HG02840 (cell line): ENCODE measurements at regions not wholly inside any gene's neighbourhood (a gene's known extent, or its start where the extent isn't known, plus 50 kb on each side); places are given as distances from the start of the nearest gene placed in this dataset.
"Not testable (repeated sequence)": the region's sequence is repeated elsewhere in the genome, so short reads cannot be mapped to it uniquely, and the experiment has no call there.

Experiments
- ATAC-seq: cut with Tn5 transposase; IDR thresholded peaks from one replicate; pipeline ENCODE4 v1.9.1; 2021; ENCODE audit warnings: mild to moderate bottlenecking, moderate library complexity, moderate number of reproducible peaks; ENCODE audit not compliant: unreplicated experiment, low FRiP score

GRCh38 chr6:86285876-86286275, 643.2 kb upstream of the SYNCRIP start:
- ATAC-seq: no peak

GRCh38 chr6:86284809-86285480, 642.3 kb upstream of the SYNCRIP start:
- not testable (repeated sequence) for ATAC-seq

- ATAC-seq: not testable (repeated sequence)
These were observed 640.9 kb upstream of the SYNCRIP start for GRCh38 chr6:86283596-86283995.

- ATAC-seq: no peak
These were observed 633.4 kb upstream of the SYNCRIP start for GRCh38 chr6:86276056-86276455.

DNA sequence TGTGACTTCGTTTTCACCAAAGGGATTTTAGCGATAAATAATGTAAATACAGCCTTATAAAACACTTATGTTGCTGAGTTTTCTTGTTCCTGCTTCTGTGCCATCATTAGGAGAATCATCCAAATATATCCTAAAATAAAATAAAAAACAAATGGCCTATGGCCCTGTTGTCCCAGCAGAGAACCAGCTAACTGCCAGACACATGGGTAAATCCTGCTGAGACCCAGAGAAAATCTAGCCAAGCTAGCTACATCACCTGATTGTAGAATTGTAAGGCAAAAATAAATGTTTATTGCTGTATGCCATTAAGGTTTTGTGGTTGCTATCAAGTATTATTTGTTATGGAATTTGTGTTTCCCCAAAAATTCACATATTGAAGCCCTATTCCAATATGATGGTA, 631.2 kb upstream of the SYNCRIP start:
- no peak for ATAC-seq

DNA sequence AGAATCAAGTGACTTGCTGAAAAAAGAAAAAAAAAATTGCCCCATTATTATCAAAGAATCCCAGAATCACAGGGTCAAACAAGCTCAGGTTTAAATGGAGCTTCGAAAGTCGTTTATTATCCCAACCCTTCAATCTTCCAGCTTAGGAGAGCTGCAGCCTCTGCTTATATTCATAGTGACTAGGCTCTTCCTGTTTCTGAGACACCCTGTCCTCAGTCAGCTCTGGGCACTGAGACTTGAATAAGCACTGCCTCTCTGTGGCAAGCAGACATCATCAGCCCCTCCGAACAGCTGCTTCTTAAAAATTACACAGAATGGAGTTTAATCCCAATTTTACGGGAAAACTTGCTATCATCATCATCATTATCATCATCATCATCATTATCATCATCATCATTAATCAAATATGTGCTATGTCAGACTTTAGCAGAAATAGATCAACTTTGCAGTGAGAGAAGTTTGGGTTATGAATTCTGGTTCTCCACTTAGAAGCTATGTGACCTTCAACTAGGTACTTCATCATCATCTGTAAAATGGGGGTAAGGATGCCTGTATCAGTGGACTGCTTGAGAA, 614.0 kb upstream of the SYNCRIP start:
- ATAC-seq: no peak

- ATAC-seq: no peak
These were observed 613.3 kb upstream of the SYNCRIP start for GRCh38 chr6:86255973-86256372.

DNA sequence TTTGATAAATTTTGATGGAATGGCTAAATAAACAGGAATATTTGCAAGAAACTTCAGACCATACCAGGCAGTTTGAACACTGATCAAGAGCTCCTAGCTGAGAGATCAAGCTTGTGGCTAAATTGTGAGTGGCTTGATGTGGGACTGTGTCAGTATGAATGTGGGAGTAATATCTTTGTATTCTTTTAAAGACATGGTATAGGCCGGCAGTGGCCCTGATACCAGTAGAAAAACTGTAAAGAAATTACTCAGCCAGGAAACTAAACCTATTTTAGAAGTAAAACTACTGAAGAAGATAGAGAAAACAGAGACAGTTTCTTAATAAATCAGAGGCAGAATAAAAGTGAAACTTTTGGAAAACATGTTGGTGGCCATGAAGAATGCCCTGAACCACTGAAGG, 608.4 kb upstream of the SYNCRIP start:
- no peak for ATAC-seq

DNA sequence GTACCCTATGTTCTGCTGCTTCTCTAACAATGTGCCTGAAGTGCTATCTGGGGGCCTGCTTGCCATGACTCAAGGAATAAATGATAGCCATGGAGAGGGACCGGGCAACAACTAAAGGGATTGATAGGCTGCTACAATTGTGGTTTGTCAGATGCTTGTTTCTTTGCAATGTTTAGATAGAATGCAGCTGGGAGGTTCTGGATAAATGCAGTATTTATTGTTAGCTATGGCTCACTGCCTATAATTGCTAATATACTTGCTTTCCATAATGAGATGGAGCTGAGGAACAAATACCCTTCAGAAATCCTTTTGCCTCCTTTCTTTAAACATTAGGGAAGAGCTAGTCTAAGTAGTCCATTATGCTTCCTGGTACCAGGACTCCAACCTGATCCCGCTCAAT, 575.2 kb upstream of the SYNCRIP start:
- no peak for ATAC-seq

DNA sequence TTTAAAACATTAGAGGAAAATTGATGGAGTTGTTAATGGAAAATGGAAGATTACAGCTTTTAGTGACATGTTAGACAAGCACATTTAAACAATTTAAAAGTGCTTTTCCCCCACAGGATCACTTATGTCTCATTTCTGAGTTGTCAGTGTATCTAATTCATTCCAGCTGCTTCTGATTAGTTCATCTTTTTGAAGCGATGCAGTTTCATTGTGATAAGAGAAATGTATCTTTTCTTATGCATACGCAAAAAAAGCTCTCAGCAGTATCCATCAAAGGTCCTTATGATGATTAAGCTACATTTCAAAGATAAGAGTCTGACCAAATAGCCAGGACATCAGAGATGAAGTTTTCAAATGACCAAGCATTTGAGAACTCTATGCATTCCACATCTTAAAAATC, 572.6 kb upstream of the SYNCRIP start:
- no peak for ATAC-seq

DNA sequence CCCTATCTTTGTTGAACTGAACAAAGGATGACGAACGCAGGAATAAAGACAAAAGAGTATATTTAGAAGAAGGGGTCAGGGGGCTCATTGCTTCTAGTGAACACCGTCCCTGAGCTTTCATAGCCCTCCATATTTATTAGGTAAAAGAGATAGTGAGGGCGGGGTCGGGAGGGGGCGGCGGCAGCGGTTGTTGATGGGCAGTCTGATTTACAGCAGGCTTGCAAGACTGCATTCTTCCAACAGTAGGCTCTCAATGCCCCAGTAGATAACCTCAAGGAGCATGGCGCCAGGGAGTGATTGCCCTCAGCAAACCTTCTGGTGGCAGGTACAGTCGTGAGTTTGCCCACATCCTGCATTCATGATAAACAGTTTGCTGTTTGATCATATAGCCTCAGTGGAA, 563.3 kb upstream of the SYNCRIP start:
- ATAC-seq: no peak

GRCh38 chr6:86203044-86203443, 560.4 kb upstream of the SYNCRIP start:
- no peak for ATAC-seq

DNA sequence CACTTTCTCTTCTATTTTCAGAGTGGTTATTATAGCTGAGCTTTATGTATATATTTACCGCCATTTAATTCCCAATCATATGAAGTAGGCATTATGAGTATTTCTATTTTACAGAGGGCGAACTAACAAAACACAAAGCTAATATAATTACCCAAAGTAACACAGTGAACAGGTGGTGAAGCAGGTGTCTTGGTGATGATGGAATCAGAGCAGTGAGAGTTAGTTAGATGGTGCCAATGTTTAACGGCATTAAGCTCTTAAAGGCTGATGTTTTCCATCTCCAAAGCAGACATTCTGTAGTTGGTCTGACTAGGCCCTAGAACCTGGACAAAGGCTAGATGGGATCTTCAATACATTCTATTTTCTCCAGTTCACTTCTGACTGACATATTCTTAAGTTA, 551.1 kb upstream of the SYNCRIP start:
- ATAC-seq: no peak

DNA sequence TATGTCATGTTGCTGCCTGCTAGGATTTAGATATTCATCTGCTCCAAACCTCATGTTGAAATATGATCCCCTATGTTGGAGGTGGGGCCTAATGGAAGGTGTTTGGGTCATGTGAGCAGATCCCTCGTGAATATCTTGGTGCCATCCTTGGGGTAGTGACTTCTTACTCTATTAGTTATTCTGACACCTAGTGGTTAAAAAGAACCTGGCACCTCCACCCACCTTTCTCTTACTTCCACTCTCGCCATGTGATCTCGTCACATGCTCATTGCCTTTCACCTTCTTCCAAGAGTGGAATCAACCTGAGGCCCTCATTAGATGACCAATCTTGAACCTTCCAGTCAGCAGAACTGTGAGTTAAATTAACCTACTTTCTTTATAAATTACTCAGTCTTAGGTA, 549.4 kb upstream of the SYNCRIP start:
- ATAC-seq: peak; percentile 80

- not testable (repeated sequence) for ATAC-seq
These were observed 532.5 kb upstream of the SYNCRIP start for GRCh38 chr6:86175149-86175548.

GRCh38 chr6:86154852-86155251, 512.2 kb upstream of the SYNCRIP start:
- ATAC-seq: no peak

DNA sequence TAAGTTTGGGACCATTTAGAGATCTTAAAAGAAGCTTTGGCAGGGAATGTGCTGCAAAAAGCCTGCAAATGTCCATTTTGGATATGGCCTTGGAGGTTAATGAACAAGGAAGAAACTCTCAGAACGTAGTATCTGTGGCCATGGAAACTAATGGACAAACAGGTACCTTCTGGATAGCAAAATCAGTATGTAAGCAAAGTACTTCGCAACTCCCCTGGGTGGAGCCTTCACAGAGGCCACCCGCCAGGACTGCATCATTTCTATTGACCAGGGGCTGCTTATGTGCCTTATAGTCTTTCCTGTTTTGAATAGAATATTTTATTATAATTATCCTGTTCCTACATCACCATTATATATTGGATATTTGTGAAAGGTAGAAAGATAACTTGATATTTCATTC, 510.8 kb upstream of the SYNCRIP start:
- no peak for ATAC-seq

DNA sequence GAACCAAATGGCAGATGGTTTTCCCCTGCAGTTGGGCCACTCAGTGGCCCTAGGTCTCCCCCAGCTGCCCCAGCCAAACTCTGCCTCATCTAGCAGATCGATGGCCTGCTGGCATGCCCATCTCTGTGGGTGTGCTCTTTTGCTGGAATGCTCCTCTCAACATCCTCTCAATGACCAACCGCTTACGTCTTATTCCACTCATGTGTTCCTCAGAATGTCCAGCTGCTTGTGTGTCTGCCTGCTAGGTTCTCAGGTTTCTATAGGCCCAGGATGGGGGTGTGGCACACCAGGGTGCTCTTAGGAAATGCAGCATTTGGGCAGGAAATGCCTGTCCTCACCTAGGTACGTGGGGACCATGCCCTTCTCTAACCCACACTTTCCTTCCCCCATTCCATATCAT, 509.9 kb upstream of the SYNCRIP start:
- no peak for ATAC-seq

- no peak for ATAC-seq
These were observed 505.9 kb upstream of the SYNCRIP start for GRCh38 chr6:86148586-86148985.

GRCh38 chr6:86147859-86148258, 505.2 kb upstream of the SYNCRIP start:
- ATAC-seq: no peak

- ATAC-seq: no peak
These were observed 504.6 kb upstream of the SYNCRIP start for GRCh38 chr6:86147311-86147710.

DNA sequence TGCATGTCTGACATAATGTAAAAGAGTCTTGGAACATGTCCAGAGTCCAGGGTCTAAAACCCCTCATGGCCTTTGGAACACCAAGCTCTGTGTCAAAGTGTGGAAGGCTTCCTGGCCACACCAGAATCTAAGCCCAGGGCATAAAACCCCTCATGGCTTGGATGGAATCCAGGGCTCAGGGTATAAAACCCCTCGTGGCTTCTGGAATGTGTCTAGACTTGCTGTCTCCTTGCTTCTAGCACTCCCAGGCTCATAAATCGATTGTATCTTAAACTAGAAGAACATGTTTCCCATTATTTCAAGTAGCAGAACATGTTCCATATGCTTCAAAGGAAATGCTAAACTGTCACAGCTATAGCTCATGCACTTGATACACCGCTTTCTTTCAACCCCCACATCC, 504.1 kb upstream of the SYNCRIP start:
- not testable (repeated sequence) for ATAC-seq

DNA sequence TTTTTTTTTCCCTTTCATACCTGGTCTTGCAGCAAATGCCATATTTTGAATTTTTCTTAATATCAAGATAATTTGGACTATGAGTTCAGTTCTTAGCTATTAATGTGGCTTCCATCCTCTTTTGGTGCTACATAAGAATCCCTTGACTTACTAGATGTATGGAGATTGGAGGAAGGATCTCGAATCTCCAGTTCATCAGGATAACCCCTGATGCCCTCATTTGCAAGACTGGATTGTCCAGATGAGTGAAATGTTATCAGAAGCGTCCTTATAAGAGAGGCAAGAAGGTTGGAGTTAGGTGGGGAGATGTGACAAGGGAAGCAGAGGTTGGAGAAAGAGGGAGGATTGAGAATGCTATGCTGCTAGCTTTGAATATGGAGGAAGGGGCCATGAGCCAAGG, 499.6 kb upstream of the SYNCRIP start:
- no peak for ATAC-seq
